ENCODE measurements at regions not wholly inside any gene's neighbourhood (a gene's known extent, or its start where the extent isn't known, plus 50 kb on each side); places are given as distances from the start of the nearest gene placed in this dataset.

DNA sequence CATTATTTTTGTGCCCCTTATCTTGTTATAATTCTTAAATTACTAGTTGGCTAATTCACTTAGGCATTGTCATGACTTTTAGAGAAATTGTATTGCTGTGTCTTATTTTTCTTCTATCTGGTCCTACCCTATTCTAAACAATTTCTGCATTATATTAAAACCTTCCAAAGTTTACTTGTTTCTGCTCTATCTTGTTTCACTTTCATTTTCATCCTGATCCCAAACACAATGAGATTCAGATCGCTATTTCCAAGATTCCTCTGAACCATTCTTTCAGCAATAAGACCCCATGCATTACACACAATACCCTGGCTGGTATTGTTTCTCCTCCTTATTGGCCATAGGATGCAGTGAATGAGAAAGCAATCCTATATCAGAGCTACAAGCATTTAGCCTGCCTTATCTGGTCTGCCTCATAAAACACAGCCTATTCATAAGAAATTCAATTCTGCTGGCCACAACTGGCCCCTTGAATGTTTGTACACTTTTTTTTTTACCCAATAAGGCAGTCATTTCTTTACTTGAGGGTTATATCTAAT is 69.9 kb upstream of the POU3F2 start:
- DNase-seq = peak in 1 of 14 donors; percentile 9

- no peak for DNase-seq
These were observed 64.8 kb upstream of the POU3F2 start for GRCh38 chr6:98769546-98769945.

DNA sequence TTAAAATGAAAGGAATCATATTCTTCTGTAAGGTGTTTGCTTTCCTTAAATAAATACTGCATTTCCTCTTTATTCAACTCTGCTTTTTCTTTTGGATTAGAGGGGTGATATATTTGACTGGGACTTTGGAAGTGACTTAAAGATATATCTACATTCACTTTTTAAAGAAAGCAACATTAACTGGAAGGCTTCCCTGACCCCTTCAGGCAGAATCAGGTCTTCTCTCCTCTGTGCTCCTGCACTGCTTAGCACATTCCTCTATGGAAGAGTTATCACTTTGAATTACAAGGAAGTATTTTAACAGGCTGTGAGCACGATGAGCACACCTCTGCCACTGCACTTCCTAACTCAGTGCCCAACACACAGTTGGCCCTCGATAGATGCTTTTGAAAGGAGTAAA is 59.2 kb upstream of the POU3F2 start:
- no peak for DNase-seq

DNA sequence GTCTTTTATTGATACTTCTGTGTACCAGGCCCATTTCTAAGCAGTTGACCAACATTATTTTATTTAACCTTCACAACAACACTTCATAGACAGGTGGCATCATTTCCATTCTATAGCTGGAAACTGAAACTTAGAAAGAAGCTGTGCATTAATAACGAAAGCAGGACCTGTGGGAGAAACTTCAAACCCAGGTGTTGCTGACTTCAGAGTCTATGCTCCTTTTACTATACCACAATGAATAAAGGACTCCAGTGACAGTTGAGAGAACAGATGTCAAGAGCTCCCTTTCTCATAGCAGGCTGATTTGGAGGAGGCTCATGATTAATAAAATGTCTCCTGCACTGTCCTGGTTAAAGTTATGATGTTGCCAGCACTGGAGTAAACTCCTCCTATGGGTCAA is 56.6 kb upstream of the POU3F2 start:
- DNase-seq = no peak

- DNase-seq = no peak
These were observed 54.8 kb upstream of the POU3F2 start for GRCh38 chr6:98779618-98780017.

DNA sequence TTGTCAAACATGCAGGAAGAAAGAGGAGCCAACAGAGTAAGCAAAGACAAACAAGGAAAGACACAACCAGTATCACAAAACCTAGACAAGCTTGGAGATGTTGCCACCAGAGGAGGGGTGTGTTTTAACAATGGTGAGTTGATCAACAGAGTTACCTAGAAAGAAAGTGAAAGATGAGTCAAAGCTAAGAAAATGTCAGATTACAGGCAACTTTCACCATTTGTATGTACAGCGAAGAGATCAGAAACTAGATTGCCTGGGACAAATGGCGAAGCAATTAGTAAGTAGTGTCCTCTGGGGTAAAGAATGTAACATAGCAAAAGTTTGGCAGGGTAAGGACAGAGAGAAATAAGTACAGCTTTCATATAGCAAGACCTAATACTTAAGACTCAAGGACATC is 51.6 kb upstream of the POU3F2 start:
- no peak for DNase-seq

- DNase-seq = no peak
These were observed 50.8 kb upstream of the POU3F2 start for GRCh38 chr6:98783578-98783977.
